ENCODE measurements at regions not wholly inside any gene's neighbourhood (a gene's known extent, or its start where the extent isn't known, plus 50 kb on each side); places are given as distances from the start of the nearest gene placed in this dataset.

DNA sequence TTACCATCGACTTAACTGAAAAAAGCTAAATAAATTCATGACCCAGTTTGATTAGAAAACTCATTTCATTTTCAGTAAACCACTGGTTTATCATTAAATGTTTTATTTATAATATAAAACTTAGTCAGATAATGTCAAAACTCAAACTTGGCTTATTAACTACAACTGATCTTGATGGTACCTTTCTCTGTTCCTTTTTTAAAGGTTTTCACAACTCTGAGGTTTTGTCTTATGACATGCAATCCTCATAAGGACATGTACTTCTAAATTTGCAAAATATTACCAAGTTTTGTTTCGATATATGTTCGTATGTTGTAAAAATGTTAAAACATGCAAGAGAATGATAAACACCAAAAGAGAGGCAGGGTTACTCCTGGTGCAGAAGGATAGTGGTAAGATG, 82.5 kb upstream of the PDE10A start:
- Mint-ChIP-seq H3K4me3 (no peak overlapping the region), H3K4me1 (no peaks in the 10 kb centered on the region), H3K36me3 (ENCODE audit: low read depth) (no peaks in the 10 kb centered on the region; the same call in 2 of the 3 replicates), H3K27me3 (ENCODE audit: insufficient read depth, low read depth, poor library complexity) (peaks cover 3% of the 10 kb centered on the region), H3K27ac (no peak overlapping the region), H3K9me3 (peaks cover 4% of the 10 kb centered on the region; the same call in 1 of the 3 replicates)
- ATAC-seq (no peak), DNase-seq (ENCODE audit: low spot score) (no peak)
- Histone ChIP-seq H3F3A (replicated peaks; ENCODE audit: low read depth) (no peaks in the 10 kb centered on the region), H3K4me1 (ENCODE audit: insufficient read depth) (no peaks in the 10 kb centered on the region), H3K79me2 (replicated peaks; ENCODE audit: insufficient read depth) (no peaks in the 10 kb centered on the region), H2AFZ (no peak overlapping the region), H3K36me3 (ENCODE audit: insufficient read depth) (no peaks in the 10 kb centered on the region), H4K20me1 (replicated peaks; ENCODE audit: insufficient read depth) (no peaks in the 10 kb centered on the region), H3K4me3 (no peak overlapping the region), H3K27ac (ENCODE audit: low read depth) (no peak overlapping the region), H3K4me2 (no peak overlapping the region), H3K27me3 (ENCODE audit: insufficient read depth) (no peaks in the 10 kb centered on the region), H3K9me2 (ENCODE audit: insufficient read depth) (peaks cover 10% of the 10 kb centered on the region; the same call in 1 of the 2 replicates)
- TF ChIP-seq NANOG (IDR thresholded peaks at IDR 0.05; ENCODE audit: borderline replicate concordance) (no peak), CREB1 (CRISPR knock-in tag; IDR thresholded peaks at IDR 0.05; ENCODE audit: low read depth) (no peak), POLR2AphosphoS5 (IDR thresholded peaks at IDR 0.05; ENCODE audit: low read depth) (no peak), JUNB (IDR thresholded peaks at IDR 0.05; ENCODE audit: unreplicated experiment) (no peak), EZH2phosphoT487 (IDR thresholded peaks at IDR 0.05; ENCODE audit: unreplicated experiment) (no peak)
- TF ChIP-seq, protein P1, sequence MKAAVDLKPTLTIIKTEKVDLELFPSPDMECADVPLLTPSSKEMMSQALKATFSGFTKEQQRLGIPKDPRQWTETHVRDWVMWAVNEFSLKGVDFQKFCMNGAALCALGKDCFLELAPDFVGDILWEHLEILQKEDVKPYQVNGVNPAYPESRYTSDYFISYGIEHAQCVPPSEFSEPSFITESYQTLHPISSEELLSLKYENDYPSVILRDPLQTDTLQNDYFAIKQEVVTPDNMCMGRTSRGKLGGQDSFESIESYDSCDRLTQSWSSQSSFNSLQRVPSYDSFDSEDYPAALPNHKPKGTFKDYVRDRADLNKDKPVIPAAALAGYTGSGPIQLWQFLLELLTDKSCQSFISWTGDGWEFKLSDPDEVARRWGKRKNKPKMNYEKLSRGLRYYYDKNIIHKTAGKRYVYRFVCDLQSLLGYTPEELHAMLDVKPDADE (IDR thresholded peaks at IDR 0.05): no peak

DNA sequence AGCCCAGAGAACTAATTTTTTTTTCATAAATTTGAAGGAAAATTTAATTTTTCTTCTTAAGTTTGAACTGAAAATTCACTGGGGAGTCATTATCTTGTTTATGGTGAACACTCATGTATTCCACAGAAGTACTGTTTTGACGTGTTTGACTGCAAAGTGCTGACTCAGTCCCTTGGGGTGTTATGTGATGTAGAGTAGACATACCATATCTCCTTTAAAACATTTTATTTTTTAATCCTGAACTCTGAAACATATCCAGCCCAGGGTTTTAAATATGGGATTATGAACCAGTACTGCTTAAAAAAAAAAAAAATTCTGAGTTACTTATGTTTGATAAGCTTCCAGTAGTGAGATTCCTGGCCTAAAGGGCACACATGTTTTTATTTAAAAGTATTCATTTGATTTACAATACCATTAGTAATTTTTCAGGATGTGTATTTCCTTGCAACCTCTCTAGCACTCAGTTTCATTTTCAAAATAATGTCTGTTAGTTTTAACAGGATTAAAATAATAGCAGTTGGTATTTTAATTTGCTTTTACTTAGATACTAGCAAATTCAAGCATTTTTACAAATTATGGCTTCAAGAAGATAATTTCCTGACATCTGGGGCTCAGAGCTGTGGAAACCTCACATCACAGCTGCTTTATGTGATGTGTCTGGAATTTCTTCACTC, 81.7 kb upstream of the PDE10A start:
- DNase-seq (ENCODE audit: low spot score) (no peak), ATAC-seq (no peak)
- Mint-ChIP-seq H3K36me3 (ENCODE audit: low read depth) (no peaks in the 10 kb centered on the region; the same call in 2 of the 3 replicates), H3K27me3 (ENCODE audit: insufficient read depth, low read depth, poor library complexity) (peaks cover 3% of the 10 kb centered on the region), H3K4me1 (no peaks in the 10 kb centered on the region), H3K4me3 (no peak overlapping the region), H3K9me3 (peaks cover 4% of the 10 kb centered on the region; the same call in 1 of the 3 replicates), H3K27ac (no peak overlapping the region)
- Histone ChIP-seq H3K79me2 (replicated peaks; ENCODE audit: insufficient read depth) (no peaks in the 10 kb centered on the region), H3K4me1 (ENCODE audit: insufficient read depth) (no peaks in the 10 kb centered on the region), H2AFZ (no peak overlapping the region), H3K4me2 (no peak overlapping the region), H3K27me3 (ENCODE audit: insufficient read depth) (no peaks in the 10 kb centered on the region), H3F3A (replicated peaks; ENCODE audit: low read depth) (no peaks in the 10 kb centered on the region), H4K20me1 (replicated peaks; ENCODE audit: insufficient read depth) (no peaks in the 10 kb centered on the region), H3K4me3 (no peak overlapping the region), H3K36me3 (ENCODE audit: insufficient read depth) (no peaks in the 10 kb centered on the region), H3K9me2 (ENCODE audit: insufficient read depth) (peaks cover 6% of the 10 kb centered on the region; the same call in 1 of the 2 replicates), H3K27ac (ENCODE audit: low read depth) (no peak overlapping the region)
- TF ChIP-seq POLR2AphosphoS5 (IDR thresholded peaks at IDR 0.05; ENCODE audit: low read depth): no peak
- TF ChIP-seq, protein P2, sequence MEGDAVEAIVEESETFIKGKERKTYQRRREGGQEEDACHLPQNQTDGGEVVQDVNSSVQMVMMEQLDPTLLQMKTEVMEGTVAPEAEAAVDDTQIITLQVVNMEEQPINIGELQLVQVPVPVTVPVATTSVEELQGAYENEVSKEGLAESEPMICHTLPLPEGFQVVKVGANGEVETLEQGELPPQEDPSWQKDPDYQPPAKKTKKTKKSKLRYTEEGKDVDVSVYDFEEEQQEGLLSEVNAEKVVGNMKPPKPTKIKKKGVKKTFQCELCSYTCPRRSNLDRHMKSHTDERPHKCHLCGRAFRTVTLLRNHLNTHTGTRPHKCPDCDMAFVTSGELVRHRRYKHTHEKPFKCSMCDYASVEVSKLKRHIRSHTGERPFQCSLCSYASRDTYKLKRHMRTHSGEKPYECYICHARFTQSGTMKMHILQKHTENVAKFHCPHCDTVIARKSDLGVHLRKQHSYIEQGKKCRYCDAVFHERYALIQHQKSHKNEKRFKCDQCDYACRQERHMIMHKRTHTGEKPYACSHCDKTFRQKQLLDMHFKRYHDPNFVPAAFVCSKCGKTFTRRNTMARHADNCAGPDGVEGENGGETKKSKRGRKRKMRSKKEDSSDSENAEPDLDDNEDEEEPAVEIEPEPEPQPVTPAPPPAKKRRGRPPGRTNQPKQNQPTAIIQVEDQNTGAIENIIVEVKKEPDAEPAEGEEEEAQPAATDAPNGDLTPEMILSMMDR (conservative IDR thresholded peaks at IDR 0.05; ENCODE audit: low read depth in 2 of 2): no peak
- no peak for TF ChIP-seq NANOG (IDR thresholded peaks at IDR 0.05; ENCODE audit: borderline replicate concordance)
- no peak for TF ChIP-seq EZH2phosphoT487 (IDR thresholded peaks at IDR 0.05; ENCODE audit: unreplicated experiment)
- no peak for TF ChIP-seq EZH2 (IDR thresholded peaks at IDR 0.05; ENCODE audit: low read depth, unreplicated experiment)
- TF ChIP-seq CREB1 (CRISPR knock-in tag; IDR thresholded peaks at IDR 0.05; ENCODE audit: low read depth): no peak
- TF ChIP-seq ZNF114 (CRISPR knock-in tag; IDR thresholded peaks at IDR 0.05): no peak
- TF ChIP-seq, protein P3, sequence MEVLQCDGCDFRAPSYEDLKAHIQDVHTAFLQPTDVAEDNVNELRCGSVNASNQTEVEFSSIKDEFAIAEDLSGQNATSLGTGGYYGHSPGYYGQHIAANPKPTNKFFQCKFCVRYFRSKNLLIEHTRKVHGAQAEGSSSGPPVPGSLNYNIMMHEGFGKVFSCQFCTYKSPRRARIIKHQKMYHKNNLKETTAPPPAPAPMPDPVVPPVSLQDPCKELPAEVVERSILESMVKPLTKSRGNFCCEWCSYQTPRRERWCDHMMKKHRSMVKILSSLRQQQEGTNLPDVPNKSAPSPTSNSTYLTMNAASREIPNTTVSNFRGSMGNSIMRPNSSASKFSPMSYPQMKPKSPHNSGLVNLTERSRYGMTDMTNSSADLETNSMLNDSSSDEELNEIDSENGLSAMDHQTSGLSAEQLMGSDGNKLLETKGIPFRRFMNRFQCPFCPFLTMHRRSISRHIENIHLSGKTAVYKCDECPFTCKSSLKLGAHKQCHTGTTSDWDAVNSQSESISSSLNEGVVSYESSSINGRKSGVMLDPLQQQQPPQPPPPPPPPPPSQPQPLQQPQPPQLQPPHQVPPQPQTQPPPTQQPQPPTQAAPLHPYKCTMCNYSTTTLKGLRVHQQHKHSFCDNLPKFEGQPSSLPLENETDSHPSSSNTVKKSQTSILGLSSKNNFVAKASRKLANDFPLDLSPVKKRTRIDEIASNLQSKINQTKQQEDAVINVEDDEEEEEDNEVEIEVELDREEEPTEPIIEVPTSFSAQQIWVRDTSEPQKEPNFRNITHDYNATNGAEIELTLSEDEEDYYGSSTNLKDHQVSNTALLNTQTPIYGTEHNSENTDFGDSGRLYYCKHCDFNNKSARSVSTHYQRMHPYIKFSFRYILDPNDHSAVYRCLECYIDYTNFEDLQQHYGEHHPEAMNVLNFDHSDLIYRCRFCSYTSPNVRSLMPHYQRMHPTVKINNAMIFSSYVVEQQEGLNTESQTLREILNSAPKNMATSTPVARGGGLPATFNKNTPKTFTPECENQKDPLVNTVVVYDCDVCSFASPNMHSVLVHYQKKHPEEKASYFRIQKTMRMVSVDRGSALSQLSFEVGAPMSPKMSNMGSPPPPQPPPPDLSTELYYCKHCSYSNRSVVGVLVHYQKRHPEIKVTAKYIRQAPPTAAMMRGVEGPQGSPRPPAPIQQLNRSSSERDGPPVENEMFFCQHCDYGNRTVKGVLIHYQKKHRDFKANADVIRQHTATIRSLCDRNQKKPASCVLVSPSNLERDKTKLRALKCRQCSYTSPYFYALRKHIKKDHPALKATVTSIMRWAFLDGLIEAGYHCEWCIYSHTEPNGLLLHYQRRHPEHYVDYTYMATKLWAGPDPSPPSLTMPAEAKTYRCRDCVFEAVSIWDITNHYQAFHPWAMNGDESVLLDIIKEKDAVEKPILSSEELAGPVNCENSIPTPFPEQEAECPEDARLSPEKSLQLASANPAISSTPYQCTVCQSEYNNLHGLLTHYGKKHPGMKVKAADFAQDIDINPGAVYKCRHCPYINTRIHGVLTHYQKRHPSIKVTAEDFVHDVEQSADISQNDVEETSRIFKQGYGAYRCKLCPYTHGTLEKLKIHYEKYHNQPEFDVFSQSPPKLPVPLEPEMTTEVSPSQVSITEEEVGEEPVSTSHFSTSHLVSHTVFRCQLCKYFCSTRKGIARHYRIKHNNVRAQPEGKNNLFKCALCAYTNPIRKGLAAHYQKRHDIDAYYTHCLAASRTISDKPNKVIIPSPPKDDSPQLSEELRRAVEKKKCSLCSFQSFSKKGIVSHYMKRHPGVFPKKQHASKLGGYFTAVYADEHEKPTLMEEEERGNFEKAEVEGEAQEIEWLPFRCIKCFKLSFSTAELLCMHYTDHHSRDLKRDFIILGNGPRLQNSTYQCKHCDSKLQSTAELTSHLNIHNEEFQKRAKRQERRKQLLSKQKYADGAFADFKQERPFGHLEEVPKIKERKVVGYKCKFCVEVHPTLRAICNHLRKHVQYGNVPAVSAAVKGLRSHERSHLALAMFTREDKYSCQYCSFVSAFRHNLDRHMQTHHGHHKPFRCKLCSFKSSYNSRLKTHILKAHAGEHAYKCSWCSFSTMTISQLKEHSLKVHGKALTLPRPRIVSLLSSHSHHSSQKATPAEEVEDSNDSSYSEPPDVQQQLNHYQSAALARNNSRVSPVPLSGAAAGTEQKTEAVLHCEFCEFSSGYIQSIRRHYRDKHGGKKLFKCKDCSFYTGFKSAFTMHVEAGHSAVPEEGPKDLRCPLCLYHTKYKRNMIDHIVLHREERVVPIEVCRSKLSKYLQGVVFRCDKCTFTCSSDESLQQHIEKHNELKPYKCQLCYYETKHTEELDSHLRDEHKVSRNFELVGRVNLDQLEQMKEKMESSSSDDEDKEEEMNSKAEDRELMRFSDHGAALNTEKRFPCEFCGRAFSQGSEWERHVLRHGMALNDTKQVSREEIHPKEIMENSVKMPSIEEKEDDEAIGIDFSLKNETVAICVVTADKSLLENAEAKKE (CRISPR knock-in tag; IDR thresholded peaks at IDR 0.05): no peak

All from GM23338 (cell line).